ENCODE measurements at regions not wholly inside any gene's neighbourhood (a gene's known extent, or its start where the extent isn't known, plus 50 kb on each side); places are given as distances from the start of the nearest gene placed in this dataset.

DNA sequence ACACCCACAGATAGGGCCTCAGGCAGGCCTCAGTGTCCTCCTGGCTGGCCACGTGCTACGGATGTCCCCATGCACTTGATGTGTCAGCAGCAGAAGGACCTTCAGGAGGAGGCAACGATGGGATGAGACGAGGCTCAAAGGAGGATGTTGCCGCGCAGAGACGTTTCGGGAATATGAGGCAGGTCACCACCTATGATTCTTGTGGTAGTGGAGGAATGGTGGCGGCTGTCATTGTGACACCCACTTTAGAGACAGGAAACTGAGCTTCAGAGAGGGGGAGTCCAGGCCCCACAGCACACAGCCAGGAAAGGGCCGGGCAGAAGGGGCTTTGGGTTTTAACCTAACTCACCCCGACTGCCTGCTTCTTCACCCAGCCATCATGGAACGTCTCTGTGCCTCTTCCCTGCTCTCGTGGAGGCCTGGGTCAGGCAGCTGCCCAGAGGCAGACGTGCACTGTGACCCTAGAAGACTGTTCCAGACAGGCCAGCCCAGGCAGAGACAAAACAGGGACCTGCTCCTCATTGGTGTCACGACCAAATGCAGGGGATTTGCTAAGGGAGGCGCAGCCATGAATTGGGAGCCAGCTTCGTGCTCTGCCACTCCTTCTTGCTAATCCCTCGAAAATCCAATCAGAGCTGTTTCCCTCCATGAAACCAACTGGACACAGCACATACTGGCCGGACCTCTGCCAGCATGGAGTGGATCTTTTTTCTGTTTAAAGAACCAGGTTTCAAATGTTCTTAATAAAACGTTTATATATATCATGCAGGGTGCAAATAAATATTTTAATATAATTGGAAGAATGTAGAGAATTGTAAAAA lies 169.2 kb downstream of the ASB1 start:
- TF ChIP-seq POLR2AphosphoS5 (IDR thresholded peaks at IDR 0.05; ENCODE audit: low read depth) (no peak), SPI1 (IDR thresholded peaks at IDR 0.05; ENCODE audit: borderline replicate concordance, low read depth) (no peak), GABPA (IDR thresholded peaks at IDR 0.05; ENCODE audit: low read depth) (no peak)
- TF ChIP-seq, protein P1, sequence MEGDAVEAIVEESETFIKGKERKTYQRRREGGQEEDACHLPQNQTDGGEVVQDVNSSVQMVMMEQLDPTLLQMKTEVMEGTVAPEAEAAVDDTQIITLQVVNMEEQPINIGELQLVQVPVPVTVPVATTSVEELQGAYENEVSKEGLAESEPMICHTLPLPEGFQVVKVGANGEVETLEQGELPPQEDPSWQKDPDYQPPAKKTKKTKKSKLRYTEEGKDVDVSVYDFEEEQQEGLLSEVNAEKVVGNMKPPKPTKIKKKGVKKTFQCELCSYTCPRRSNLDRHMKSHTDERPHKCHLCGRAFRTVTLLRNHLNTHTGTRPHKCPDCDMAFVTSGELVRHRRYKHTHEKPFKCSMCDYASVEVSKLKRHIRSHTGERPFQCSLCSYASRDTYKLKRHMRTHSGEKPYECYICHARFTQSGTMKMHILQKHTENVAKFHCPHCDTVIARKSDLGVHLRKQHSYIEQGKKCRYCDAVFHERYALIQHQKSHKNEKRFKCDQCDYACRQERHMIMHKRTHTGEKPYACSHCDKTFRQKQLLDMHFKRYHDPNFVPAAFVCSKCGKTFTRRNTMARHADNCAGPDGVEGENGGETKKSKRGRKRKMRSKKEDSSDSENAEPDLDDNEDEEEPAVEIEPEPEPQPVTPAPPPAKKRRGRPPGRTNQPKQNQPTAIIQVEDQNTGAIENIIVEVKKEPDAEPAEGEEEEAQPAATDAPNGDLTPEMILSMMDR (IDR thresholded peaks at IDR 0.05; ENCODE audit: insufficient read depth, low read length), result no peak
- TF ChIP-seq, protein P2, sequence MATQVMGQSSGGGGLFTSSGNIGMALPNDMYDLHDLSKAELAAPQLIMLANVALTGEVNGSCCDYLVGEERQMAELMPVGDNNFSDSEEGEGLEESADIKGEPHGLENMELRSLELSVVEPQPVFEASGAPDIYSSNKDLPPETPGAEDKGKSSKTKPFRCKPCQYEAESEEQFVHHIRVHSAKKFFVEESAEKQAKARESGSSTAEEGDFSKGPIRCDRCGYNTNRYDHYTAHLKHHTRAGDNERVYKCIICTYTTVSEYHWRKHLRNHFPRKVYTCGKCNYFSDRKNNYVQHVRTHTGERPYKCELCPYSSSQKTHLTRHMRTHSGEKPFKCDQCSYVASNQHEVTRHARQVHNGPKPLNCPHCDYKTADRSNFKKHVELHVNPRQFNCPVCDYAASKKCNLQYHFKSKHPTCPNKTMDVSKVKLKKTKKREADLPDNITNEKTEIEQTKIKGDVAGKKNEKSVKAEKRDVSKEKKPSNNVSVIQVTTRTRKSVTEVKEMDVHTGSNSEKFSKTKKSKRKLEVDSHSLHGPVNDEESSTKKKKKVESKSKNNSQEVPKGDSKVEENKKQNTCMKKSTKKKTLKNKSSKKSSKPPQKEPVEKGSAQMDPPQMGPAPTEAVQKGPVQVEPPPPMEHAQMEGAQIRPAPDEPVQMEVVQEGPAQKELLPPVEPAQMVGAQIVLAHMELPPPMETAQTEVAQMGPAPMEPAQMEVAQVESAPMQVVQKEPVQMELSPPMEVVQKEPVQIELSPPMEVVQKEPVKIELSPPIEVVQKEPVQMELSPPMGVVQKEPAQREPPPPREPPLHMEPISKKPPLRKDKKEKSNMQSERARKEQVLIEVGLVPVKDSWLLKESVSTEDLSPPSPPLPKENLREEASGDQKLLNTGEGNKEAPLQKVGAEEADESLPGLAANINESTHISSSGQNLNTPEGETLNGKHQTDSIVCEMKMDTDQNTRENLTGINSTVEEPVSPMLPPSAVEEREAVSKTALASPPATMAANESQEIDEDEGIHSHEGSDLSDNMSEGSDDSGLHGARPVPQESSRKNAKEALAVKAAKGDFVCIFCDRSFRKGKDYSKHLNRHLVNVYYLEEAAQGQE (IDR thresholded peaks at IDR 0.05; ENCODE audit: insufficient replicate concordance, low read depth), result no peak
- no peak overlapping the region for H3K4me3 ChIP-seq (replicated peaks; ENCODE audit: insufficient read depth, low read length)
- no peak for DNase-seq (ENCODE audit: low read depth in 1 of 2, low spot score in 1 of 2)
- H3K27ac ChIP-seq (replicated peaks), result no peak overlapping the region
- no peaks in the 10 kb centered on the region for H3K27me3 ChIP-seq (ENCODE audit: insufficient read depth, poor library complexity, severe bottlenecking)

DNA sequence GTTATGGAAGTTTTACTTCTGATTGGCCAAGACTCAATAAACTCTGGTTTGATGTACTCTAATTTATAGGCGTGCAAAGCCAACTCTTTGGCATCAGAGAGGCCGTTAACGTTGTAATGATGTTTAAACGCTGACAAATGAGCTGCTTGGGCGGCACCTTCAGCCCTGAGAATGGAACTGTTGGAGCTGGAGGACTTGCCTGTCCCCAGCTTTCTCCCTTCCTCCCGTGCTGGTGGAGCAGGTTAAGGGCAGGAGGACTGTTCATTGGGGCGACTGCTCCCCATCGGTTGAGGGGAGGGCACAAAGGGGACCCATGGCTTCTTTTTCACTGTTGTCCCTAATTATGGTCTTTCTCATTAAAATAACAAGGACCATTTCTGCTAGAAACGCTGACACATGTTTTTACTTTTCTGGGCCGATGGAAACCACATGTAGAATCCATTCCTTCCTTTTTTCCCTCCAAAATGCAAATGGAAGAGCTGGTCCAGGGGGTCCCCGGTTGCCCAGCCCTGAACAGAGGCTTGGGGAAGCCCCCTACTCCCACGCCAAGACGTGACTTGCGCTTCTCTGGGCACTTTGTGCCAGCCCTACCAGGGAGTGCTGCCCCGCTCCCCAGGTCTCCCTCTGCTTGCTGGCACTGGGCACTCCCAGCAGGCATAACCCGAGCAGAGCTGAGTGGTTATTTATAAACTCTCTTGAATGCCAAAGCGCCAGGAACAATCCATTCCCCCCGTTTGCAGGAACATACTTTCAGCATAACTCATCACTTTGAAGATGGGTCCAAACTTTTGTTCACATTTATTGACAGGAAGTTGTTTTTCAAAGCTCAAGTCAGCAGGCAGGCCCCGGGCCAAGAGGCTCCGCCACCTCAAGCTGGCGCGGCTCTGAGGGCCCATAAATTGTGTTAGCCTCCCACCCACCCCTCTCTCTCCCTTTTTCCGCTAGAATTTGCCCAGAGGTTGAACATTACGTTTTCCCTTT lies 170.1 kb downstream of the ASB1 start:
- no peak overlapping the region for H3K4me3 ChIP-seq (replicated peaks; ENCODE audit: insufficient read depth, low read length)
- TF ChIP-seq POLR2AphosphoS5 (IDR thresholded peaks at IDR 0.05; ENCODE audit: low read depth) (no peak), SPI1 (IDR thresholded peaks at IDR 0.05; ENCODE audit: borderline replicate concordance, low read depth) (no peak), GABPA (IDR thresholded peaks at IDR 0.05; ENCODE audit: low read depth) (no peak)
- TF ChIP-seq, protein P1 (IDR thresholded peaks at IDR 0.05; ENCODE audit: insufficient read depth, low read length), result no peak
- TF ChIP-seq, protein P2 (IDR thresholded peaks at IDR 0.05; ENCODE audit: insufficient replicate concordance, low read depth), result no peak
- H3K27ac ChIP-seq (replicated peaks), result no peak overlapping the region
- DNase-seq (ENCODE audit: low read depth in 1 of 2, low spot score in 1 of 2), result no peak
- no peaks in the 10 kb centered on the region for H3K27me3 ChIP-seq (ENCODE audit: insufficient read depth, poor library complexity, severe bottlenecking)

DNA sequence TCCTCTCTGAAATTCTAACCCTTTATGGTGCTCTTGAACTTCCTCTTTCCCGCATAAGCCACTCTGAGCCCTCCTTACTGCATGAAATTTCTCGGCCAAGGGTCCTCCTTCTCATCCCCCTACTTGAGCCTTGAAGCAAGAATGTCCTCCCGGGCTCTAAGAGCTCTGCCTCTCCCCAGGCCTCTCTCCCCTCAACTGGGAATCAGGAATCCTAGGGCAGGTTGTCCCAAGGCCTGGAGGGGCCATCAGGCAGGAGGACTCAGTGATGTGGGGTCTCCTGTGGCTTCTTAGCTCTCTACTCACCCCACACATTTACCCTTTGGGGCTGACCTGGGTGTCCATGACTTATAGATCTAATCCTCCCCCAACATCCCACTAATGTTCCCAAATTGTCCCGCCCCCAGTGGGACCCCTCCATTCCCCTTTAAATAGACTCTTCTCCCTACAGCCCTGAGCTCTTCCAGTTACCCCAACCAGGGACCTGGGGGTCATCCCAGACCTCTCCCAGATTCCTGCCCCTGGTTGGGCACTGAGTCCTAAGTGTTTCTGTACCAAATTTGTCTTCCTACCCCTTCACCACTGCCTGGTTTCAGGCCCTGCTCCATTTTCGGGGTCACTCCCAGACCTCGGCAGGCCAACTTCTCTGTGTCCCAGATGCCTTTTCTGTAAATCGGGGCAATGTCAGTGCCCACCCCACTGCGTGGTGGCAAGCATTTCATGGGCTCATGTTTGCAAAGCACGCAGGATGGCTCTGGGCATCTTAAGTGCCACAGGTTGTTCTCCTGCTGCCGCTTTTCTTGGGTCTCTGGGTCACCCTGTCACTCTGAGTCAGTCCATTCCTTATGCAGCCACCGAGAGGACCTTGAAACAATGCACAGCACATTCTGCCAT lies 171.2 kb downstream of the ASB1 start:
- no peak for DNase-seq (ENCODE audit: low read depth in 1 of 2, low spot score in 1 of 2)
- Histone ChIP-seq H3K4me3 (replicated peaks; ENCODE audit: insufficient read depth, low read length) (no peak overlapping the region), H3K27me3 (ENCODE audit: insufficient read depth, poor library complexity, severe bottlenecking) (no peaks in the 10 kb centered on the region), H3K27ac (replicated peaks) (no peak overlapping the region)
- TF ChIP-seq POLR2AphosphoS5 (IDR thresholded peaks at IDR 0.05; ENCODE audit: low read depth), result no peak
- TF ChIP-seq, protein P1 (IDR thresholded peaks at IDR 0.05; ENCODE audit: insufficient read depth, low read length), result no peak

All from HL-60 (cell line).